ENCODE measurements at regions not wholly inside any gene's neighbourhood (a gene's known extent, or its start where the extent isn't known, plus 50 kb on each side); places are given as distances from the start of the nearest gene placed in this dataset.

DNA sequence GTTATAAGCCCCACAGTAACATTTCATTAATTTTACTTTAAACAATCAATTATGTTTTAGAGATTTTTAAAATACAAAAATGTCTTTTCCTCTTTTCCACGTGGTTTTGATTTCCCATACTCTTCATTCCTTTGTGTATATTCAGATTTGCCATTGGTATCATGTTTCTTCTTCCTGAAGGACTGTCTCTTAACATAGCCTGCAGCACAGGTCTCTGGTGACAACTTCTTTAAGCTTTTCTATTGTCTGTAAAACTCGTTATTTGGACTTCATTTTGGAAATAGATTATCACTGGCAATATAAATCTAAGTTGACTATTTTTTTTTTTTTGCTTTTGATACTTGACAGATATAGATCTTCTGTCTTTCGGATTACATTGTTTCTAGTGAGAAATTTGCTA lies 115.2 kb upstream of the KLHL29 start (continued):
- TF ChIP-seq, protein P1, sequence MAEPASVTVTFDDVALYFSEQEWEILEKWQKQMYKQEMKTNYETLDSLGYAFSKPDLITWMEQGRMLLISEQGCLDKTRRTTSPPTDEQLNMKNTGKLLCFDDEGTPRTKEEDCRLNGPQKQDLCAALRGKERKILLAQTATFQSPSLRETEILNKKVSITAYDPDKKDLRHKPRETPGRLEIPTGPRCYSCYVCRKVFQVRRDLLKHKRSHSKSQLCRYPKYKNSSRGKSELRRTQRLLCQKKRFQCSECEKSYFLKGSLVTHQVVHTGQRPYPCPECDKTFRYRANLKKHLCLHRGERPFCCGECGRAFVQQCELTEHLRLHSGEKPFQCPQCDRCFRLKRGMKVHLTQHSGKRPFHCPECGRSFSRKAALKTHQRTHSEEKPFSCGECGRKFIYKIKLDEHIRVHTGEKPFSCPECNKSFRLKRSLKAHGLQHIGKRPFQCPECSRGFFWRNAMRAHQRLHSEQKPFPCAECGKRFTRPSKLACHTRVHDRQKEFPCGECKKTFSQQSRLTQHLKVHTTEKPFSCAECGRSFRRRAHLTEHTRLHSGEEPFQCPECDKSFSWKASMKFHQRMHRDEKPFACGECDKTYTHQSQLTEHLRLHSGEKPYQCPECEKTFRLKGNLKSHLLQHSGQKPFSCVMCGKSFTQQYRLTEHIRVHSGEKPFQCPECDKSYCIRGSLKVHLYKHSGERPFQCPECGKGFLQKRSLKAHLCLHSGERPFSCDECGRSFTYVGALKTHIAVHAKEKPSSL (CRISPR knock-in tag; conservative IDR thresholded peaks at IDR 0.05) = no peak

DNA sequence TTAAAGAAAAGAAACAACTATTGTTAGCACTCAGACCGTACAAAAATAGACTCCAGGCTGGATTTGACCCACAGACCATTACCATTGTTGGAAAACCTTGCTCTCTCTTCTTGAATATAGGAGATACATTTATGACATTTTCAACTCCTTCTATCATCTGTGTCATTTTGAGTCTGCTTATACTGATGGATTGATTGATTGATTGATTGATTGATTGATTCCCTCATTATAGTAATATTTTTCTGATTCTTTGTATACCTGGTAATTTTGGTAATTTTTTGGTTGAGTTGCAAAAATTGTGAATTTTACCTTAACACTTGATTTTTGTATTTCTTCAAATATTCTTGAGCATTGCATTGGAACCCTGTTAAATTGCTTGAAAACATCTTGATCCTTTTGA lies 114.2 kb upstream of the KLHL29 start:
- no peaks in the 10 kb centered on the region for H3K27me3 Mint-ChIP-seq (ENCODE audit: low read depth)
- ATAC-seq (no peak), DNase-seq (ENCODE audit: low spot score) (no peak)
- H3K27ac Mint-ChIP-seq = no peak overlapping the region
- CTCF ChIA-PET = no interaction called here
- H3K4me3 Mint-ChIP-seq = no peak overlapping the region
- H3K36me3 Mint-ChIP-seq = no peaks in the 10 kb centered on the region
- peaks cover 10% of the 10 kb centered on the region for H3K4me1 Mint-ChIP-seq
- POLR2A ChIA-PET = no interaction called here
- TF ChIP-seq, protein P2, sequence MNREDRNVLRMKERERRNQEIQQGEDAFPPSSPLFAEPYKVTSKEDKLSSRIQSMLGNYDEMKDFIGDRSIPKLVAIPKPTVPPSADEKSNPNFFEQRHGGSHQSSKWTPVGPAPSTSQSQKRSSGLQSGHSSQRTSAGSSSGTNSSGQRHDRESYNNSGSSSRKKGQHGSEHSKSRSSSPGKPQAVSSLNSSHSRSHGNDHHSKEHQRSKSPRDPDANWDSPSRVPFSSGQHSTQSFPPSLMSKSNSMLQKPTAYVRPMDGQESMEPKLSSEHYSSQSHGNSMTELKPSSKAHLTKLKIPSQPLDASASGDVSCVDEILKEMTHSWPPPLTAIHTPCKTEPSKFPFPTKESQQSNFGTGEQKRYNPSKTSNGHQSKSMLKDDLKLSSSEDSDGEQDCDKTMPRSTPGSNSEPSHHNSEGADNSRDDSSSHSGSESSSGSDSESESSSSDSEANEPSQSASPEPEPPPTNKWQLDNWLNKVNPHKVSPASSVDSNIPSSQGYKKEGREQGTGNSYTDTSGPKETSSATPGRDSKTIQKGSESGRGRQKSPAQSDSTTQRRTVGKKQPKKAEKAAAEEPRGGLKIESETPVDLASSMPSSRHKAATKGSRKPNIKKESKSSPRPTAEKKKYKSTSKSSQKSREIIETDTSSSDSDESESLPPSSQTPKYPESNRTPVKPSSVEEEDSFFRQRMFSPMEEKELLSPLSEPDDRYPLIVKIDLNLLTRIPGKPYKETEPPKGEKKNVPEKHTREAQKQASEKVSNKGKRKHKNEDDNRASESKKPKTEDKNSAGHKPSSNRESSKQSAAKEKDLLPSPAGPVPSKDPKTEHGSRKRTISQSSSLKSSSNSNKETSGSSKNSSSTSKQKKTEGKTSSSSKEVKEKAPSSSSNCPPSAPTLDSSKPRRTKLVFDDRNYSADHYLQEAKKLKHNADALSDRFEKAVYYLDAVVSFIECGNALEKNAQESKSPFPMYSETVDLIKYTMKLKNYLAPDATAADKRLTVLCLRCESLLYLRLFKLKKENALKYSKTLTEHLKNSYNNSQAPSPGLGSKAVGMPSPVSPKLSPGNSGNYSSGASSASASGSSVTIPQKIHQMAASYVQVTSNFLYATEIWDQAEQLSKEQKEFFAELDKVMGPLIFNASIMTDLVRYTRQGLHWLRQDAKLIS (CRISPR knock-in tag; IDR thresholded peaks at IDR 0.05; ENCODE audit: borderline replicate concordance) = no peak
- TF ChIP-seq, protein P3, sequence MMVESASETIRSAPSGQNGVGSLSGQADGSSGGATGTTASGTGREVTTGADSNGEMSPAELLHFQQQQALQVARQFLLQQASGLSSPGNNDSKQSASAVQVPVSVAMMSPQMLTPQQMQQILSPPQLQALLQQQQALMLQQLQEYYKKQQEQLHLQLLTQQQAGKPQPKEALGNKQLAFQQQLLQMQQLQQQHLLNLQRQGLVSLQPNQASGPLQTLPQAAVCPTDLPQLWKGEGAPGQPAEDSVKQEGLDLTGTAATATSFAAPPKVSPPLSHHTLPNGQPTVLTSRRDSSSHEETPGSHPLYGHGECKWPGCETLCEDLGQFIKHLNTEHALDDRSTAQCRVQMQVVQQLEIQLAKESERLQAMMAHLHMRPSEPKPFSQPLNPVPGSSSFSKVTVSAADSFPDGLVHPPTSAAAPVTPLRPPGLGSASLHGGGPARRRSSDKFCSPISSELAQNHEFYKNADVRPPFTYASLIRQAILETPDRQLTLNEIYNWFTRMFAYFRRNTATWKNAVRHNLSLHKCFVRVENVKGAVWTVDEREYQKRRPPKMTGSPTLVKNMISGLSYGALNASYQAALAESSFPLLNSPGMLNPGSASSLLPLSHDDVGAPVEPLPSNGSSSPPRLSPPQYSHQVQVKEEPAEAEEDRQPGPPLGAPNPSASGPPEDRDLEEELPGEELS (CRISPR knock-in tag; IDR thresholded peaks at IDR 0.05) = no peak
- TF ChIP-seq, protein P4, sequence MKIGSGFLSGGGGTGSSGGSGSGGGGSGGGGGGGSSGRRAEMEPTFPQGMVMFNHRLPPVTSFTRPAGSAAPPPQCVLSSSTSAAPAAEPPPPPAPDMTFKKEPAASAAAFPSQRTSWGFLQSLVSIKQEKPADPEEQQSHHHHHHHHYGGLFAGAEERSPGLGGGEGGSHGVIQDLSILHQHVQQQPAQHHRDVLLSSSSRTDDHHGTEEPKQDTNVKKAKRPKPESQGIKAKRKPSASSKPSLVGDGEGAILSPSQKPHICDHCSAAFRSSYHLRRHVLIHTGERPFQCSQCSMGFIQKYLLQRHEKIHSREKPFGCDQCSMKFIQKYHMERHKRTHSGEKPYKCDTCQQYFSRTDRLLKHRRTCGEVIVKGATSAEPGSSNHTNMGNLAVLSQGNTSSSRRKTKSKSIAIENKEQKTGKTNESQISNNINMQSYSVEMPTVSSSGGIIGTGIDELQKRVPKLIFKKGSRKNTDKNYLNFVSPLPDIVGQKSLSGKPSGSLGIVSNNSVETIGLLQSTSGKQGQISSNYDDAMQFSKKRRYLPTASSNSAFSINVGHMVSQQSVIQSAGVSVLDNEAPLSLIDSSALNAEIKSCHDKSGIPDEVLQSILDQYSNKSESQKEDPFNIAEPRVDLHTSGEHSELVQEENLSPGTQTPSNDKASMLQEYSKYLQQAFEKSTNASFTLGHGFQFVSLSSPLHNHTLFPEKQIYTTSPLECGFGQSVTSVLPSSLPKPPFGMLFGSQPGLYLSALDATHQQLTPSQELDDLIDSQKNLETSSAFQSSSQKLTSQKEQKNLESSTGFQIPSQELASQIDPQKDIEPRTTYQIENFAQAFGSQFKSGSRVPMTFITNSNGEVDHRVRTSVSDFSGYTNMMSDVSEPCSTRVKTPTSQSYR (CRISPR knock-in tag; IDR thresholded peaks at IDR 0.05) = no peak
- TF ChIP-seq, protein P5, sequence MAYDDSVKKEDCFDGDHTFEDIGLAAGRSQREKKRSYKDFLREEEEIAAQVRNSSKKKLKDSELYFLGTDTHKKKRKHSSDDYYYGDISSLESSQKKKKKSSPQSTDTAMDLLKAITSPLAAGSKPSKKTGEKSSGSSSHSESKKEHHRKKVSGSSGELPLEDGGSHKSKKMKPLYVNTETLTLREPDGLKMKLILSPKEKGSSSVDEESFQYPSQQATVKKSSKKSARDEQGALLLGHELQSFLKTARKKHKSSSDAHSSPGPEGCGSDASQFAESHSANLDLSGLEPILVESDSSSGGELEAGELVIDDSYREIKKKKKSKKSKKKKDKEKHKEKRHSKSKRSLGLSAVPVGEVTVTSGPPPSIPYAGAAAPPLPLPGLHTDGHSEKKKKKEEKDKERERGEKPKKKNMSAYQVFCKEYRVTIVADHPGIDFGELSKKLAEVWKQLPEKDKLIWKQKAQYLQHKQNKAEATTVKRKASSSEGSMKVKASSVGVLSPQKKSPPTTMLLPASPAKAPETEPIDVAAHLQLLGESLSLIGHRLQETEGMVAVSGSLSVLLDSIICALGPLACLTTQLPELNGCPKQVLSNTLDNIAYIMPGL (CRISPR knock-in tag; IDR thresholded peaks at IDR 0.05) = no peak
- TF ChIP-seq KAT7 (CRISPR knock-in tag; IDR thresholded peaks at IDR 0.05; ENCODE audit: borderline replicate concordance) (no peak), TP53 (CRISPR knock-in tag; IDR thresholded peaks at IDR 0.05) (no peak), MXD4 (CRISPR knock-in tag; IDR thresholded peaks at IDR 0.05; ENCODE audit: borderline replicate concordance) (no peak), ZNF263 (CRISPR knock-in tag; IDR thresholded peaks at IDR 0.05; ENCODE audit: low read depth) (no peak), TEAD1 (CRISPR knock-in tag; IDR thresholded peaks at IDR 0.05) (no peak), ZBTB21 (CRISPR knock-in tag; IDR thresholded peaks at IDR 0.05; ENCODE audit: borderline replicate concordance) (no peak)
- TF ChIP-seq, protein P6, sequence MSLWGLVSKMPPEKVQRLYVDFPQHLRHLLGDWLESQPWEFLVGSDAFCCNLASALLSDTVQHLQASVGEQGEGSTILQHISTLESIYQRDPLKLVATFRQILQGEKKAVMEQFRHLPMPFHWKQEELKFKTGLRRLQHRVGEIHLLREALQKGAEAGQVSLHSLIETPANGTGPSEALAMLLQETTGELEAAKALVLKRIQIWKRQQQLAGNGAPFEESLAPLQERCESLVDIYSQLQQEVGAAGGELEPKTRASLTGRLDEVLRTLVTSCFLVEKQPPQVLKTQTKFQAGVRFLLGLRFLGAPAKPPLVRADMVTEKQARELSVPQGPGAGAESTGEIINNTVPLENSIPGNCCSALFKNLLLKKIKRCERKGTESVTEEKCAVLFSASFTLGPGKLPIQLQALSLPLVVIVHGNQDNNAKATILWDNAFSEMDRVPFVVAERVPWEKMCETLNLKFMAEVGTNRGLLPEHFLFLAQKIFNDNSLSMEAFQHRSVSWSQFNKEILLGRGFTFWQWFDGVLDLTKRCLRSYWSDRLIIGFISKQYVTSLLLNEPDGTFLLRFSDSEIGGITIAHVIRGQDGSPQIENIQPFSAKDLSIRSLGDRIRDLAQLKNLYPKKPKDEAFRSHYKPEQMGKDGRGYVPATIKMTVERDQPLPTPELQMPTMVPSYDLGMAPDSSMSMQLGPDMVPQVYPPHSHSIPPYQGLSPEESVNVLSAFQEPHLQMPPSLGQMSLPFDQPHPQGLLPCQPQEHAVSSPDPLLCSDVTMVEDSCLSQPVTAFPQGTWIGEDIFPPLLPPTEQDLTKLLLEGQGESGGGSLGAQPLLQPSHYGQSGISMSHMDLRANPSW (CRISPR knock-in tag; conservative IDR thresholded peaks at IDR 0.05; ENCODE audit: low read depth) = no peak
- TF ChIP-seq, protein P7, sequence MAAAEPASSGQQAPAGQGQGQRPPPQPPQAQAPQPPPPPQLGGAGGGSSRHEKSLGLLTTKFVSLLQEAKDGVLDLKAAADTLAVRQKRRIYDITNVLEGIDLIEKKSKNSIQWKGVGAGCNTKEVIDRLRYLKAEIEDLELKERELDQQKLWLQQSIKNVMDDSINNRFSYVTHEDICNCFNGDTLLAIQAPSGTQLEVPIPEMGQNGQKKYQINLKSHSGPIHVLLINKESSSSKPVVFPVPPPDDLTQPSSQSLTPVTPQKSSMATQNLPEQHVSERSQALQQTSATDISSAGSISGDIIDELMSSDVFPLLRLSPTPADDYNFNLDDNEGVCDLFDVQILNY (CRISPR knock-in tag; IDR thresholded peaks at IDR 0.05) = no peak
- TF ChIP-seq, protein P8, sequence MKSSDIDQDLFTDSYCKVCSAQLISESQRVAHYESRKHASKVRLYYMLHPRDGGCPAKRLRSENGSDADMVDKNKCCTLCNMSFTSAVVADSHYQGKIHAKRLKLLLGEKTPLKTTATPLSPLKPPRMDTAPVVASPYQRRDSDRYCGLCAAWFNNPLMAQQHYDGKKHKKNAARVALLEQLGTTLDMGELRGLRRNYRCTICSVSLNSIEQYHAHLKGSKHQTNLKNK (CRISPR knock-in tag; IDR thresholded peaks at IDR 0.05) = no peak
- peaks cover 4% of the 10 kb centered on the region; the same call in 1 of the 2 replicates for H3K9me3 Mint-ChIP-seq

Measured in WTC11 (cell line).